H9 (cell line): ENCODE measurements at regions not wholly inside any gene's neighbourhood (a gene's known extent, or its start where the extent isn't known, plus 50 kb on each side); places are given as distances from the start of the nearest gene placed in this dataset.

ENCODE experiments used
- DNase-seq: peaks from one replicate; pipeline ENCODE4 v3.0.0-alpha.2; 2017
- H2AFZ ChIP-seq: one replicate; pipeline ENCODE4 v1.6.1; 2013; ENCODE audit warnings: mild to moderate bottlenecking, low read length, control low read depth, moderate library complexity
- H2AK5ac ChIP-seq: 2 replicates; pipeline ENCODE4 v1.6.1; 2013; ENCODE audit warnings: low read length, control low read depth, mixed read lengths; ENCODE audit not compliant: insufficient read length
- H2BK120ac ChIP-seq: one replicate; pipeline ENCODE4 v1.6.1; 2013; ENCODE audit warnings: low read depth, mild to moderate bottlenecking, low read length, control low read depth, inconsistent platforms; ENCODE audit not compliant: poor library complexity, severe bottlenecking
- H2BK12ac ChIP-seq: 2 replicates; pipeline ENCODE4 v1.6.1; 2013; ENCODE audit warnings: low read length, control low read depth, mixed read lengths, low read depth; ENCODE audit not compliant: insufficient read length
- H2BK15ac ChIP-seq: 2 replicates; pipeline ENCODE4 v1.6.1; 2013; ENCODE audit warnings: low read depth, low read length, control low read depth
- H2BK20ac ChIP-seq: one replicate; pipeline ENCODE4 v1.6.1; 2013; ENCODE audit warnings: low read depth, mild to moderate bottlenecking, low read length, control low read depth, inconsistent platforms; ENCODE audit not compliant: poor library complexity, severe bottlenecking
- H2BK5ac ChIP-seq: 2 replicates; pipeline ENCODE4 v1.6.1; 2013; ENCODE audit warnings: low read length, control low read depth, mixed read lengths; ENCODE audit not compliant: insufficient read length
- H3K14ac ChIP-seq: 2 replicates; pipeline ENCODE4 v1.6.1; 2013; ENCODE audit warnings: low read length, control low read depth; ENCODE audit not compliant: insufficient read depth
- H3K18ac ChIP-seq: 2 replicates; pipeline ENCODE4 v1.6.1; 2013; ENCODE audit warnings: low read depth, mild to moderate bottlenecking, mixed read lengths, low read length, control low read depth; ENCODE audit not compliant: insufficient read length
- H3K23ac ChIP-seq: 2 replicates; pipeline ENCODE4 v1.6.1; 2013; ENCODE audit warnings: low read length, control low read depth, mixed read lengths, low read depth; ENCODE audit not compliant: insufficient read length
- H3K23me2 ChIP-seq: 2 replicates; pipeline ENCODE4 v1.6.1; 2013; ENCODE audit warnings: low read depth, mild to moderate bottlenecking, mixed read lengths, low read length, control low read depth; ENCODE audit not compliant: insufficient read length, poor library complexity, severe bottlenecking
- H3K27ac ChIP-seq: 2 replicates; pipeline ENCODE4 v1.5.1; 2013; ENCODE audit warnings: low read length, control low read depth, mixed read lengths, low read depth; ENCODE audit not compliant: insufficient read length
- H3K27me3 ChIP-seq: 2 replicates; pipeline ENCODE4 v1.6.1; 2013; ENCODE audit warnings: low read length, control low read depth, inconsistent platforms; ENCODE audit not compliant: insufficient read depth
- H3K4ac ChIP-seq: 2 replicates; pipeline ENCODE4 v1.6.1; 2013; ENCODE audit warnings: low read depth, mild to moderate bottlenecking, control low read depth, inconsistent platforms, low read length, moderate library complexity
- H3K4me1 ChIP-seq: 2 replicates; pipeline ENCODE4 v1.6.1; 2013; ENCODE audit warnings: low read length, control low read depth, inconsistent platforms; ENCODE audit not compliant: insufficient read depth
- H3K4me2 ChIP-seq: 2 replicates; pipeline ENCODE4 v1.6.1; 2013; ENCODE audit warnings: low read length, control low read depth, mixed read lengths; ENCODE audit not compliant: insufficient read length, insufficient read depth
- H3K56ac ChIP-seq: 2 replicates; pipeline ENCODE4 v1.6.1; 2013; ENCODE audit warnings: low read depth, mild to moderate bottlenecking, mixed read lengths, low read length, control low read depth; ENCODE audit not compliant: insufficient read length
- H3K79me1 ChIP-seq: 2 replicates; pipeline ENCODE4 v1.6.1; 2013; ENCODE audit warnings: low read depth, mild to moderate bottlenecking, moderate library complexity, low read length, control low read depth, inconsistent platforms; ENCODE audit not compliant: insufficient read depth, poor library complexity, severe bottlenecking
- H3K79me2 ChIP-seq: 2 replicates; pipeline ENCODE4 v1.6.1; 2013; ENCODE audit warnings: low read length, control low read depth, inconsistent platforms; ENCODE audit not compliant: insufficient read depth
- H3K9ac ChIP-seq: 2 replicates; pipeline ENCODE4 v1.6.1; 2013; ENCODE audit warnings: low read length, control low read depth, mixed read lengths; ENCODE audit not compliant: insufficient read length; ENCODE audit errors: extremely low read depth
- H3K9me3 ChIP-seq: one replicate; pipeline ENCODE4 v1.6.1; 2013; ENCODE audit warnings: low read depth, low read length, inconsistent platforms; ENCODE audit not compliant: control insufficient read depth
- H3T11ph ChIP-seq: one replicate; pipeline ENCODE4 v1.6.1; 2013; ENCODE audit warnings: mild to moderate bottlenecking, low read length, control low read depth, inconsistent platforms
- H4K20me1 ChIP-seq: one replicate; pipeline ENCODE4 v1.6.1; 2013; ENCODE audit not compliant: control insufficient read depth, insufficient read length, insufficient read depth
- H4K5ac ChIP-seq: 2 replicates; pipeline ENCODE4 v1.6.1; 2013; ENCODE audit warnings: low read depth, mild to moderate bottlenecking, mixed read lengths, low read length, control low read depth; ENCODE audit not compliant: insufficient read length
- H4K8ac ChIP-seq: replicated peaks from 2 replicates; pipeline ENCODE4 v1.6.1; 2013; ENCODE audit warnings: low read length, control low read depth, mixed read lengths, low read depth; ENCODE audit not compliant: insufficient read length
- H4K91ac ChIP-seq: 2 replicates; pipeline ENCODE4 v1.6.1; 2013; ENCODE audit warnings: low read depth, mild to moderate bottlenecking, moderate library complexity, mixed read lengths, low read length, control low read depth; ENCODE audit not compliant: insufficient read length
- H3K27ac Mint-ChIP-seq, 3 experiments: 2 replicates in 2 of 3; 3 replicates in 1 of 3; pipeline ENCODE4 v1.8.0; 2020 to 2021; ENCODE audit warnings: mixed read lengths in 3 of 3, mild to moderate bottlenecking in 1 of 3, moderate library complexity in 1 of 3
- H3K27me3 Mint-ChIP-seq: 2 replicates; pipeline ENCODE4 v1.8.0; 2021; ENCODE audit warnings: low read depth, mild to moderate bottlenecking, moderate library complexity, mixed read lengths
- H3K36me3 Mint-ChIP-seq, 3 experiments: 2 replicates in 2 of 3; 3 replicates in 1 of 3; pipeline ENCODE4 v1.8.0; 2020 to 2021; ENCODE audit warnings: low read depth in 3 of 3, mixed read lengths in 3 of 3; ENCODE audit not compliant: insufficient read depth in 1 of 3
- H3K4me1 Mint-ChIP-seq, 2 experiments: 2 replicates each; pipeline ENCODE4 v1.8.0; 2020; ENCODE audit warnings: mixed read lengths in 2 of 2
- H3K4me3 Mint-ChIP-seq, 2 experiments: 2 replicates in 1 of 2; 3 replicates in 1 of 2; pipeline ENCODE4 v1.8.0; 2020 to 2021; ENCODE audit warnings: mild to moderate bottlenecking in 2 of 2, mixed read lengths in 2 of 2, moderate library complexity in 1 of 2
- H3K9me3 Mint-ChIP-seq, 2 experiments: 2 replicates in 1 of 2; 3 replicates in 1 of 2; pipeline ENCODE4 v1.8.0; 2020; ENCODE audit warnings: mild to moderate bottlenecking in 2 of 2, mixed read lengths in 2 of 2, moderate library complexity in 1 of 2
- CTCF ChIP-seq: fragments of 200-600 bp; sonication (generic); conservative IDR thresholded peaks from 3 replicates; pipeline ENCODE4 v1.8.0; 2021; ENCODE audit warnings: antibody characterized with exemption, mild to moderate bottlenecking
- WGBS: extraction: QIAGEN DNeasy Blood & Tissue Kit; methylation state at CpG from one replicate; pipeline ENCODE4 v1.1.7; 2013; ENCODE audit warnings: missing lambda C conversion rate, low lambda C conversion rate, mixed read lengths; ENCODE audit not compliant: insufficient read length; ENCODE audit errors: extremely low coverage; 5-methylcytosine and 5-hydroxymethylcytosine counted together

GRCh38 chr15:97733373-97733772 is 227.1 kb upstream of the ARRDC4 start:
- H2AK5ac ChIP-seq: no peak overlapping the region
- H3K4me3 Mint-ChIP-seq: no peak overlapping the region
- H3K4me1 ChIP-seq: no peaks in the 10 kb centered on the region
- H2BK120ac ChIP-seq: no peak overlapping the region
- H2BK12ac ChIP-seq: no peak overlapping the region
- H4K5ac ChIP-seq: no peak overlapping the region
- no peaks in the 10 kb centered on the region for H3K9me3 Mint-ChIP-seq
- H4K8ac ChIP-seq: no peak overlapping the region
- H2BK20ac ChIP-seq: no peak overlapping the region
- no peaks in the 10 kb centered on the region for H3K9me3 ChIP-seq
- no peak overlapping the region for H3T11ph ChIP-seq
- H2BK15ac ChIP-seq: no peak overlapping the region
- H3K27me3 ChIP-seq: no peaks in the 10 kb centered on the region
- H3K23ac ChIP-seq: no peak overlapping the region
- WGBS: no CpG with 5 or more reads among the region's 3 CpGs
- H3K79me2 ChIP-seq: no peaks in the 10 kb centered on the region
- H3K56ac ChIP-seq: no peak overlapping the region
- H3K23me2 ChIP-seq: no peaks in the 10 kb centered on the region
- H4K91ac ChIP-seq: no peak overlapping the region
- no peak overlapping the region for H3K27ac ChIP-seq
- no peak overlapping the region for H2BK5ac ChIP-seq
- H3K4me2 ChIP-seq: no peak overlapping the region
- peaks cover 4% of the 10 kb centered on the region for H3K27me3 Mint-ChIP-seq
- no peaks in the 10 kb centered on the region for H3K4me1 Mint-ChIP-seq
- H3K14ac ChIP-seq: no peak overlapping the region
- H3K27ac Mint-ChIP-seq: no peak overlapping the region
- H2AFZ ChIP-seq: no peak overlapping the region
- no peaks in the 10 kb centered on the region for H3K36me3 Mint-ChIP-seq
- no peak overlapping the region for H3K9ac ChIP-seq
- no peaks in the 10 kb centered on the region for H4K20me1 ChIP-seq
- H3K18ac ChIP-seq: no peak overlapping the region
- no peak for TF ChIP-seq CTCF
- no peak for DNase-seq
- no peak overlapping the region for H3K4ac ChIP-seq
- no peaks in the 10 kb centered on the region for H3K79me1 ChIP-seq
